ENCODE measurements at regions not wholly inside any gene's neighbourhood (a gene's known extent, or its start where the extent isn't known, plus 50 kb on each side); places are given as distances from the start of the nearest gene placed in this dataset.
"Not testable (repeated sequence)": the region's sequence is repeated elsewhere in the genome, so short reads cannot be mapped to it uniquely, and the experiment has no call there.

GRCh38 chr1:43039228-43040055 is 80.8 kb upstream of the SLC2A1 start:
- no peak for DNase-seq

GRCh38 chr1:43038232-43038935 is 79.7 kb upstream of the SLC2A1 start:
- DNase-seq = no peak

- no peak for DNase-seq
Observed at GRCh38 chr1:43037466-43037865, 78.8 kb upstream of the SLC2A1 start.

GRCh38 chr1:43036932-43037331 is 78.3 kb upstream of the SLC2A1 start:
- DNase-seq = no peak

- DNase-seq = no peak
Observed at GRCh38 chr1:43035821-43036741, 77.4 kb upstream of the SLC2A1 start.

GRCh38 chr1:43034778-43035177 is 76.1 kb upstream of the SLC2A1 start:
- no peak for DNase-seq

- DNase-seq = no peak
Observed at GRCh38 chr1:43034195-43034658, 75.6 kb upstream of the SLC2A1 start.

- no peak for DNase-seq
Observed at GRCh38 chr1:43031316-43032203, 72.9 kb upstream of the SLC2A1 start.

GRCh38 chr1:43024905-43025304 is 66.2 kb upstream of the SLC2A1 start:
- DNase-seq = no peak

GRCh38 chr1:43021547-43022474 is 63.1 kb upstream of the SLC2A1 start:
- no peak for DNase-seq

- DNase-seq = no peak
Observed at GRCh38 chr1:43019226-43019625, 60.6 kb upstream of the SLC2A1 start.

GRCh38 chr1:43018121-43018520 is 59.5 kb upstream of the SLC2A1 start:
- no peak for DNase-seq

- no peak for DNase-seq
Observed at GRCh38 chr1:43015269-43015668, 56.6 kb upstream of the SLC2A1 start.

GRCh38 chr1:43014579-43014978 is 55.9 kb upstream of the SLC2A1 start:
- DNase-seq = not testable (repeated sequence)

GRCh38 chr1:43011020-43011419 is 52.4 kb upstream of the SLC2A1 start:
- DNase-seq = no peak

- no peak for DNase-seq
Observed at GRCh38 chr1:43009274-43009673, 50.6 kb upstream of the SLC2A1 start.

GRCh38 chr1:43008115-43009060 is 49.7 kb upstream of the SLC2A1 start:
- no peak for DNase-seq
